Stomach (tissue), 8 donors: ENCODE measurements at regions not wholly inside any gene's neighbourhood (a gene's known extent, or its start where the extent isn't known, plus 50 kb on each side); places are given as distances from the start of the nearest gene placed in this dataset.

ENCODE experiments used
- DNase-seq, 2 donors: peaks; one replicate each; pipeline versions ENCODE4 v3.0.0 to v3.0.0-alpha.2; 2013 to 2019
- H3K27ac ChIP-seq, 5 donors: fragments of 200-600 bp in 4 of 5; sonication (generic) in 4 of 5; one replicate each; pipeline ENCODE4 v1.5.1; 2013 to 2019; ENCODE audit warnings: mild to moderate bottlenecking in 1 of 5, moderate library complexity in 1 of 5
- H3K27me3 ChIP-seq, 3 donors: fragments of 200-600 bp; sonication (generic); one replicate each; pipeline ENCODE4 v1.5.1; 2017 to 2019; ENCODE audit warnings: mixed run types in 1 of 3
- H3K36me3 ChIP-seq, 4 donors: fragments of 200-600 bp; sonication (generic); 1 replicate in 3 of 4; 2 replicates in 1 of 4; pipeline ENCODE4 v1.5.1; 2016 to 2019
- H3K4me1 ChIP-seq, 4 donors: fragments of 200-600 bp; sonication (generic); one replicate each; pipeline ENCODE4 v1.5.1; 2016 to 2019
- H3K4me3 ChIP-seq, 4 donors: fragments of 200-600 bp; sonication (generic) in 3 of 4; one replicate each; pipeline ENCODE4 v1.5.1; 2016 to 2019; ENCODE audit warnings: mild to moderate bottlenecking in 1 of 4
- H3K9me3 ChIP-seq, 4 donors: fragments of 200-600 bp; sonication (generic); one replicate each; pipeline ENCODE4 v1.5.1; 2016 to 2019
- EP300 ChIP-seq: sonication (generic); formaldehyde crosslinking; IDR thresholded peaks from one replicate; pipeline ENCODE4 v1.6.1; 2017; ENCODE audit warnings: antibody characterized with exemption
- POLR2A ChIP-seq, 4 donors: fragments of 450-650 bp; IDR thresholded peaks; one replicate each; pipeline ENCODE4 v1.6.1; 2016; ENCODE audit warnings: antibody characterized with exemption in 4 of 4, control low read depth in 2 of 4, mild to moderate bottlenecking in 1 of 4, moderate library complexity in 1 of 4
- POLR2AphosphoS5 ChIP-seq, 3 donors: sonication (generic); formaldehyde crosslinking; IDR thresholded peaks; one replicate each; pipeline ENCODE4 v1.6.1; 2016; ENCODE audit warnings: antibody characterized with exemption in 3 of 3
- WGBS, 5 donors: extraction: QIAGEN DNeasy Blood & Tissue Kit in 3 of 5; methylation state at CpG; one replicate each; pipeline versions ENCODE4 v1.1.5 to v1.1.7; 2013 to 2018; 5-methylcytosine and 5-hydroxymethylcytosine counted together
- intact Hi-C: fragments of 100-400 bp; cut with DNase I; formaldehyde crosslinking; loops from one replicate; pipeline ENCODE4 v1.15.1; 2023; ENCODE audit warnings: low total_unique reads
- TF ChIP-seq, protein P1 (sequence below), 7 experiments: fragments of 450-650 bp in 4 of 7; fragments of 200-600 bp in 3 of 7; sonication (generic) in 3 of 7; IDR thresholded peaks; one replicate each; pipeline ENCODE4 v1.5.1; 2016 to 2019; ENCODE audit warnings: antibody characterized with exemption in 7 of 7, control low read depth in 2 of 7, mild to moderate bottlenecking in 1 of 7
- donor health status: healthy with polysubstance abuse.
- donor health status: Bipolar disorder and iron deficiency.
- donor health status: healthy.

DNA sequence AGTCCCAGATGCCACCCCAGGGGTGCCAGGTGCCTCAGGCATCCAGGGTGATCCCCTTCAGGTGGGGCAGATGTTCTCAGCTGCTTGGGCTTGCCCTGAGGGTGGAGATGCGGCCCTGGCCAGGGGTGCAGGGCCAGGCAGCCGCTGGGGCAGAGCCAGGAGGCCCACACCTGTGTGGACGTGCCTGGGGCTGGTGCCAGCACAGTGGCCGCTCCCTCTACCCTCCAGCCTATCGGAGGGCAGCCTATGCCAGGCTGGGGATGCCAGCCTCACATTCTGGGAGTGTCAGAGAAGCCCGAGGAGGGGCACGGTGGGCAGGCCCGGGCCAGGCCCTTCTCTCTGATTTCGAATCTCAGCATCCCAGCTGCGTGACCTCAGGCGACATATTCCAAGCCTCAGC lies 96.5 kb upstream of the WNT4 start:
- no peak overlapping the region for H3K4me3 ChIP-seq
- 34 to 83% (median 37%) methylated on average over 6 to 11 of the region's 11 CpGs for WGBS, 5 donors
- TF ChIP-seq POLR2A (IDR thresholded peaks at IDR 0.05) (no peak), POLR2AphosphoS5 (IDR thresholded peaks at IDR 0.05) (no peak)
- no peaks in the 10 kb centered on the region for H3K36me3 ChIP-seq
- peaks cover 0 to 28% (median 0%) of the 10 kb centered on the region in 3 donors for H3K27me3 ChIP-seq
- DNase-seq, result peak in 1 of 2 donors; percentile 71
- H3K27ac ChIP-seq, result no peak overlapping the region
- intact Hi-C loops, result no loop called here
- no peaks in the 10 kb centered on the region for H3K9me3 ChIP-seq
- peaks cover 0 to 9% (median 0%) of the 10 kb centered on the region in 4 donors for H3K4me1 ChIP-seq

DNA sequence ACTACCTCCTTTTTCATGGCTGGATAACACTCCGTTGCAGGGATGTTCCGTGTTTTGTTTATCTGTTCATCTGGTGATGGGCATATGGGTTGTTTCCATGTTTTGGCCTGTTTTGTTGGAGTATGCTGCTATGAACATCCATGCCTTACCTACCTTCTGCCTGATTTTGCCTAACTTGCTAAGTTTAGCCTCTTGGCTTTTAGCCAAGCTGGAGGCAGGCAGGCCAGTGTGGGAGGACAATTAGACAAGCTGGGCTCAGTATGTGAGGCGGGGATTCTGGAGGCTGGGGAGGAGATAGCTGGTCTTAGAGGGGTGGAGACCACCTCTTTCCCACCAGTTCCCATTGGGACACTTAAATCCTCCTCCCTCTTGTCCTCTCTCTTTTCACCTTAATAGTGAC lies 98.4 kb upstream of the WNT4 start:
- 68 to 92% (median 82%) methylated on average over 3 of the region's 3 CpGs for WGBS, 5 donors

GRCh38 chr1:22241811-22242210 lies 98.9 kb upstream of the WNT4 start:
- no peak overlapping the region for H3K27ac ChIP-seq
- no peaks in the 10 kb centered on the region for H3K36me3 ChIP-seq
- H3K9me3 ChIP-seq, result no peaks in the 10 kb centered on the region
- peaks cover 0 to 9% (median 0%) of the 10 kb centered on the region in 4 donors for H3K4me1 ChIP-seq
- DNase-seq, result no peak
- intact Hi-C loops, result no loop called here
- peaks cover 0 to 7% (median 0%) of the 10 kb centered on the region in 3 donors for H3K27me3 ChIP-seq
- WGBS, 5 donors, result 93 to 95% (median 94%) methylated on average over 9 of the region's 9 CpGs
- no peak overlapping the region for H3K4me3 ChIP-seq
- no peak for TF ChIP-seq POLR2AphosphoS5 (IDR thresholded peaks at IDR 0.05)
- no peak for TF ChIP-seq POLR2A (IDR thresholded peaks at IDR 0.05)
- TF ChIP-seq, protein P1, sequence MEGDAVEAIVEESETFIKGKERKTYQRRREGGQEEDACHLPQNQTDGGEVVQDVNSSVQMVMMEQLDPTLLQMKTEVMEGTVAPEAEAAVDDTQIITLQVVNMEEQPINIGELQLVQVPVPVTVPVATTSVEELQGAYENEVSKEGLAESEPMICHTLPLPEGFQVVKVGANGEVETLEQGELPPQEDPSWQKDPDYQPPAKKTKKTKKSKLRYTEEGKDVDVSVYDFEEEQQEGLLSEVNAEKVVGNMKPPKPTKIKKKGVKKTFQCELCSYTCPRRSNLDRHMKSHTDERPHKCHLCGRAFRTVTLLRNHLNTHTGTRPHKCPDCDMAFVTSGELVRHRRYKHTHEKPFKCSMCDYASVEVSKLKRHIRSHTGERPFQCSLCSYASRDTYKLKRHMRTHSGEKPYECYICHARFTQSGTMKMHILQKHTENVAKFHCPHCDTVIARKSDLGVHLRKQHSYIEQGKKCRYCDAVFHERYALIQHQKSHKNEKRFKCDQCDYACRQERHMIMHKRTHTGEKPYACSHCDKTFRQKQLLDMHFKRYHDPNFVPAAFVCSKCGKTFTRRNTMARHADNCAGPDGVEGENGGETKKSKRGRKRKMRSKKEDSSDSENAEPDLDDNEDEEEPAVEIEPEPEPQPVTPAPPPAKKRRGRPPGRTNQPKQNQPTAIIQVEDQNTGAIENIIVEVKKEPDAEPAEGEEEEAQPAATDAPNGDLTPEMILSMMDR (IDR thresholded peaks at IDR 0.05), result no peak
- TF ChIP-seq EP300, result no peak

More for the DNA sequence above, 98.4 kb upstream of the WNT4 start:
- no peak for DNase-seq
- Histone ChIP-seq H3K36me3 (no peaks in the 10 kb centered on the region), H3K27ac (no peak overlapping the region), H3K4me1 (peaks cover 0 to 9% (median 0%) of the 10 kb centered on the region in 4 donors), H3K27me3 (peaks cover 0 to 13% (median 0%) of the 10 kb centered on the region in 3 donors), H3K4me3 (no peak overlapping the region), H3K9me3 (no peaks in the 10 kb centered on the region)
- TF ChIP-seq, protein P1 (IDR thresholded peaks at IDR 0.05), result no peak
- TF ChIP-seq POLR2AphosphoS5 (IDR thresholded peaks at IDR 0.05) (no peak), POLR2A (IDR thresholded peaks at IDR 0.05) (no peak), EP300 (no peak)
- intact Hi-C loops, result no loop called here

DNA sequence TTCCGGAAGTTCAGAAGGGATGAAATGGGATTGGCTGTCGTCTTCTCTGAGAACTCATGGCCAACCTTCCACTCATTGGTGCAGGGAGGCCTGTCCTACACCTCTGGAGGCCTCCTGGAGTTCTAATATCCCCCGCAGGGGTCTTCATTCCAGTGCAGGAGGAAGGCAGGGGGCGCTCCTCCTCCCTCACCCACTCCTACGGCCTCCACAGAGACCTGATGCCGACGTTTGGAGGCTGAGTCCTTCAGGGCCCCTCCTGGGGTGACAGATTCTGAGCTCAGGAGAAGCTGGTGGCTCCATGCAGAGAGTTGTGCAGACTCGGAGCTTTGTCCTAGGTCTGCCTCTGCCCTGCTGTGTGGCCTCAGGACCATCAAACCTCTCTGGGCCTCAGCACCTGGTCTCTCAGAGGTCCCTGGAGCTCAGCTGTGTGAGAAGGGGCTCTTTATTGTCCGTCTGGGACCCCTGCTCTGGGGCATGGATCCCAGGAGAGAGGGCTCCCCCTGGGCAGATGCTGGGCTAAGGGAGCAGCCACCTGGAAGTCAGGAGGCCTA lies 102.3 kb upstream of the WNT4 start:
- intact Hi-C loops, result no loop called here
- Histone ChIP-seq H3K36me3 (no peaks in the 10 kb centered on the region), H3K4me3 (no peak overlapping the region), H3K27ac (no peak overlapping the region), H3K4me1 (no peaks in the 10 kb centered on the region), H3K27me3 (peaks cover 0 to 23% (median 0%) of the 10 kb centered on the region in 3 donors), H3K9me3 (no peaks in the 10 kb centered on the region)
- WGBS, 5 donors, result 89 to 93% (median 91%) methylated on average over 9 of the region's 9 CpGs
- no peak for DNase-seq
- TF ChIP-seq, protein P1 (IDR thresholded peaks at IDR 0.05), result no peak
- no peak for TF ChIP-seq POLR2AphosphoS5 (IDR thresholded peaks at IDR 0.05)
- TF ChIP-seq EP300, result no peak
- TF ChIP-seq POLR2A (IDR thresholded peaks at IDR 0.05), result no peak

GRCh38 chr1:22245726-22246125 lies 102.8 kb upstream of the WNT4 start:
- H3K36me3 ChIP-seq, result no peaks in the 10 kb centered on the region
- no peak overlapping the region for H3K4me3 ChIP-seq
- WGBS, 5 donors, result 53 to 73% (median 72%) methylated on average over 8 of the region's 8 CpGs
- no peak for TF ChIP-seq EP300
- TF ChIP-seq, protein P1 (IDR thresholded peaks at IDR 0.05), result no peak
- TF ChIP-seq POLR2A (IDR thresholded peaks at IDR 0.05), result no peak
- TF ChIP-seq POLR2AphosphoS5 (IDR thresholded peaks at IDR 0.05), result no peak
- intact Hi-C loops, result no loop called here
- H3K9me3 ChIP-seq, result no peaks in the 10 kb centered on the region
- peaks cover 0 to 25% (median 0%) of the 10 kb centered on the region in 3 donors for H3K27me3 ChIP-seq
- no peak overlapping the region for H3K27ac ChIP-seq
- no peak for DNase-seq
- no peaks in the 10 kb centered on the region for H3K4me1 ChIP-seq
